PC-9 (cell line): ENCODE measurements at regions not wholly inside any gene's neighbourhood (a gene's known extent, or its start where the extent isn't known, plus 50 kb on each side); places are given as distances from the start of the nearest gene placed in this dataset.

Experiments
- CTCF ChIP-seq: fragments of 200-600 bp; sonication (generic); conservative IDR thresholded peaks from 2 replicates; pipeline ENCODE4 v1.6.1; 2017; ENCODE audit warnings: mixed run types, antibody characterized with exemption, mild to moderate bottlenecking, moderate library complexity
- EZH2 ChIP-seq: fragments of 200-600 bp; sonication (generic); IDR thresholded peaks from 2 replicates; pipeline ENCODE4 v1.8.0; 2017; ENCODE audit warnings: antibody characterized with exemption, low read depth

DNA sequence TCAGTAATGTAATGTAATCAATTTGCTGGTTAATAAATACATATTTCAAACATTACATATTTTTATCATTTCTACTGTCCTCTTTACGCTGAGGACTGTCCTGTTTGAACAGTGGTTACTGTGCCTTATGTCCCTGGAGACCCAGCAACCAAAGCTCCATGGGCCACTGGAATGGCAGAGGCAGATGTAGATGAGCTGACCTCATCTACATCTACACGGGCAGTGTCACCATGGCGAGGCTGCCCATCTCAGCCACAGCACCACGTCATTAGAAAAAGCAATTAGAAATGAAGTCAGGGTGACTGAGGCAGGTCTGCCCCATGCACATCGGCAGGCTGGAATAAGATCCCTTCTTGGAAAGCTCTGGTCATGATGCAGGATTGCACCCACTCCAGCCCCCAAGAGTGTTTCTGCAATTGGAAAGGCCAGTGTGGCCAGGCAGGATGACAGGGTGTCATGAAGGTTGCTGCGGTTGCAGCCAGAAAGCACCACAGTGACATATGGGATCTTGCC lies 237.5 kb downstream of the NDUFA10 start:
- no peak for TF ChIP-seq CTCF
- no peak for TF ChIP-seq EZH2
